ENCODE measurements at regions not wholly inside any gene's neighbourhood (a gene's known extent, or its start where the extent isn't known, plus 50 kb on each side); places are given as distances from the start of the nearest gene placed in this dataset.

DNA sequence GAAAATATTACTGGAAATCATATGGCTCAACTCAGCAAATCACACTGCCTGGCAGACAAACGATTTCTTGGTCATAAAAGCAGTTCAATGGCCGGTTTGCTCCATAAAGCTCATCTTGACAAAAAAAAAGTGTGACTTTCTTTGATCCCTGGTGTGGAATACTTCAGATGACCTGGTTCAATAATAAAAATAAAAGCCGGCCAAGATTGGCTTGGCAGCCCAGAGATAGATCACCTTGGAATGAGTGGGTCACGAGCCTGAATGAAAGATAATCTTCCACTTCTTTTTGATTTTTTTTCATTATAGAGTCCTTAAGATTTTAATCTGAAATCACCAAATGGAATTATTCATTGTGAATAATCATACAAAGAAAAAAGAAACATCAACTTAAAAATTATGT lies 445.3 kb upstream of the CITED2 start:
- BruUV-seq (replicated peaks) = no TSS peak
- intact Hi-C loops (cut with micrococcal nuclease; ENCODE audit: unreplicated experiment) = no loop called here

DNA sequence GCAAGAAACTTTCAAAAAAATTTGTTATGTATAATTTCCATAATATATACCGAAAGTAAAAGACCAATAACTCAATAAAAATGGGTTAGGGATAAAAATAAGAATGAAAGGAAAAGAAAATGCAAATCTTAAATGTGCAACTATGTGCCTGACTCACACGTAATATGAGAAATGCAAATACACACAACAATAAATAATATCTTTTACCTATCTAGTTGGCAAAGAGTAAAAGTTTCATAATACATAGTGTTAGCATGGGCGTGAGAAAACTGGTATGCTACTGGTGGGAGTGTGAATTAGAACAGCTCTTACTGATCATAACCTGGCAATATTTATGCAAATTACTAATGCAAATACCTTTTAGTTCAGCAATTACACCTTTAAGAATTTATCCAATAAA lies 438.5 kb upstream of the CITED2 start:
- no peaks in the 10 kb centered on the region for H3K27me3 ChIP-seq (replicated peaks; ENCODE audit: insufficient read depth, low read depth, low read length, poor library complexity)
- intact Hi-C loops (cut with micrococcal nuclease; ENCODE audit: unreplicated experiment) = no loop called here
- H3K27ac ChIP-seq (ENCODE audit: low read depth, low read length, poor library complexity, severe bottlenecking) = no peak overlapping the region
- H3K4me3 ChIP-seq (ENCODE audit: low read depth, low read length, poor library complexity, severe bottlenecking) = no peak overlapping the region
- TF ChIP-seq CTCF (conservative IDR thresholded peaks at IDR 0.05; ENCODE audit: low read depth, low read length) (no peak), EZH2 (IDR thresholded peaks at IDR 0.05; ENCODE audit: borderline replicate concordance, low read depth, low read length, poor library complexity, severe bottlenecking) (no peak)
- no peaks in the 10 kb centered on the region for H3K4me1 ChIP-seq (ENCODE audit: insufficient read depth, low read length, poor library complexity, severe bottlenecking)
- H3K9me3 ChIP-seq (ENCODE audit: low read depth, low read length, poor library complexity, severe bottlenecking) = no peaks in the 10 kb centered on the region
- CTCF ChIA-PET = no interaction called here
- no peaks in the 10 kb centered on the region for H3K36me3 ChIP-seq (ENCODE audit: insufficient read depth, low read length, poor library complexity, severe bottlenecking)
- BruUV-seq (replicated peaks) = no TSS peak
- POLR2A ChIA-PET (ENCODE audit: low non-redundant PET) = no interaction called here
- DNase-seq (ENCODE audit: low spot score) = no peak

More for the DNA sequence above, 445.3 kb upstream of the CITED2 start:
- no peaks in the 10 kb centered on the region for H3K36me3 ChIP-seq (ENCODE audit: insufficient read depth, low read length, poor library complexity, severe bottlenecking)
- TF ChIP-seq CTCF (conservative IDR thresholded peaks at IDR 0.05; ENCODE audit: low read depth, low read length) (no peak), EZH2 (IDR thresholded peaks at IDR 0.05; ENCODE audit: borderline replicate concordance, low read depth, low read length, poor library complexity, severe bottlenecking) (no peak)
- no peaks in the 10 kb centered on the region for H3K9me3 ChIP-seq (ENCODE audit: low read depth, low read length, poor library complexity, severe bottlenecking)
- H3K27ac ChIP-seq (ENCODE audit: low read depth, low read length, poor library complexity, severe bottlenecking) = no peak overlapping the region
- ChIA-PET CTCF (no interaction called here), POLR2A (ENCODE audit: low non-redundant PET) (no interaction called here)
- DNase-seq (ENCODE audit: low spot score) = no peak
- no peaks in the 10 kb centered on the region for H3K27me3 ChIP-seq (replicated peaks; ENCODE audit: insufficient read depth, low read depth, low read length, poor library complexity)
- no peak overlapping the region for H3K4me3 ChIP-seq (ENCODE audit: low read depth, low read length, poor library complexity, severe bottlenecking)
- peaks cover 25% of the 10 kb centered on the region for H3K4me1 ChIP-seq (ENCODE audit: insufficient read depth, low read length, poor library complexity, severe bottlenecking)

DNA sequence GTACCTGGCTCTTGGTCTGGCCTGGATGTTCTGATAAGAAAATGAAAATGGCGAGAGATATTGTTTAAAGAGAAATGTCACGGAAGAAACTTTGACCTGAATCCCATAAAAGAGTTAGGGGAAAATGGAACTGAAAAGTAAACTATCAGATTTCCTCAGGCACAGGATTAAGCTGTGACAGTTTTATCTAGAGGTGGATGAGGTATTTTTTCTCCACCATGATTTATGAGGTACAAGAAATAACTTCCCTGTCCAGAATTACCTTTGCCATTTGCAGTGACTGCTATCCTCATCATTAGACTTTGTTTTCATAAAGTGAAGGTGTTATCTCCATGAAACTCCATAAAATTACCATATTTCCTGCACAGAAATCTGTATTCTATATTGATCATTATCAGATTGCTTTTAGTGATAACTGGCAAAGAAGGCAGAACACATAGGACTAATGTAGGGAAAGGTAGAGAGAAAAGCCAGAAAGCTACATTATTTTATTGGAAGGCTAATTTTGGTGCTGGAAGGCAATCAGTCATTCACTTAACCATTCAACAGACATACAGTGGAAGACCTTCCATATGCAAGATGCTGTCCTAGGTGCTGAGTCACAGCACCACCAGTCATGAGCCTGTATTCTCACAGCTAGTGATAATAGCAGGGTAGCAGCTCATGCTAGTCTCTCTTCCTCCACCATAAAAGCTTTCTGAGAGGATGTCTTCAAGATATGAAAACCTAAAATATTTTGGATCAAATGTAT lies 427.3 kb upstream of the CITED2 start:
- H3K27me3 ChIP-seq (replicated peaks; ENCODE audit: insufficient read depth, low read depth, low read length, poor library complexity) = no peaks in the 10 kb centered on the region
- intact Hi-C loops (cut with micrococcal nuclease; ENCODE audit: unreplicated experiment) = no loop called here
- no peaks in the 10 kb centered on the region for H3K36me3 ChIP-seq (ENCODE audit: insufficient read depth, low read length, poor library complexity, severe bottlenecking)
- BruUV-seq (replicated peaks) = no TSS peak
- DNase-seq (ENCODE audit: low spot score) = peak; percentile 40
- no peak overlapping the region for H3K27ac ChIP-seq (ENCODE audit: low read depth, low read length, poor library complexity, severe bottlenecking)
- ChIA-PET POLR2A (ENCODE audit: low non-redundant PET) (no interaction called here), CTCF (no interaction called here)
- H3K9me3 ChIP-seq (ENCODE audit: low read depth, low read length, poor library complexity, severe bottlenecking) = no peaks in the 10 kb centered on the region
- H3K4me3 ChIP-seq (ENCODE audit: low read depth, low read length, poor library complexity, severe bottlenecking) = no peak overlapping the region
- TF ChIP-seq CTCF (conservative IDR thresholded peaks at IDR 0.05; ENCODE audit: low read depth, low read length) (no peak), EZH2 (IDR thresholded peaks at IDR 0.05; ENCODE audit: borderline replicate concordance, low read depth, low read length, poor library complexity, severe bottlenecking) (no peak)
- H3K4me1 ChIP-seq (ENCODE audit: insufficient read depth, low read length, poor library complexity, severe bottlenecking) = no peaks in the 10 kb centered on the region

Data from A673 (cell line).